H9 (cell line): ENCODE measurements at regions not wholly inside any gene's neighbourhood (a gene's known extent, or its start where the extent isn't known, plus 50 kb on each side); places are given as distances from the start of the nearest gene placed in this dataset.

ENCODE experiments used
- DNase-seq: peaks from one replicate; pipeline ENCODE4 v3.0.0-alpha.2; 2017
- H2AFZ ChIP-seq: one replicate; pipeline ENCODE4 v1.6.1; 2013; ENCODE audit warnings: mild to moderate bottlenecking, low read length, control low read depth, moderate library complexity
- H2AK5ac ChIP-seq: 2 replicates; pipeline ENCODE4 v1.6.1; 2013; ENCODE audit warnings: low read length, control low read depth, mixed read lengths; ENCODE audit not compliant: insufficient read length
- H2BK120ac ChIP-seq: one replicate; pipeline ENCODE4 v1.6.1; 2013; ENCODE audit warnings: low read depth, mild to moderate bottlenecking, low read length, control low read depth, inconsistent platforms; ENCODE audit not compliant: poor library complexity, severe bottlenecking
- H2BK12ac ChIP-seq: 2 replicates; pipeline ENCODE4 v1.6.1; 2013; ENCODE audit warnings: low read length, control low read depth, mixed read lengths, low read depth; ENCODE audit not compliant: insufficient read length
- H2BK15ac ChIP-seq: 2 replicates; pipeline ENCODE4 v1.6.1; 2013; ENCODE audit warnings: low read depth, low read length, control low read depth
- H2BK20ac ChIP-seq: one replicate; pipeline ENCODE4 v1.6.1; 2013; ENCODE audit warnings: low read depth, mild to moderate bottlenecking, low read length, control low read depth, inconsistent platforms; ENCODE audit not compliant: poor library complexity, severe bottlenecking
- H2BK5ac ChIP-seq: 2 replicates; pipeline ENCODE4 v1.6.1; 2013; ENCODE audit warnings: low read length, control low read depth, mixed read lengths; ENCODE audit not compliant: insufficient read length
- H3K14ac ChIP-seq: 2 replicates; pipeline ENCODE4 v1.6.1; 2013; ENCODE audit warnings: low read length, control low read depth; ENCODE audit not compliant: insufficient read depth
- H3K18ac ChIP-seq: 2 replicates; pipeline ENCODE4 v1.6.1; 2013; ENCODE audit warnings: low read depth, mild to moderate bottlenecking, mixed read lengths, low read length, control low read depth; ENCODE audit not compliant: insufficient read length
- H3K23ac ChIP-seq: 2 replicates; pipeline ENCODE4 v1.6.1; 2013; ENCODE audit warnings: low read length, control low read depth, mixed read lengths, low read depth; ENCODE audit not compliant: insufficient read length
- H3K23me2 ChIP-seq: 2 replicates; pipeline ENCODE4 v1.6.1; 2013; ENCODE audit warnings: low read depth, mild to moderate bottlenecking, mixed read lengths, low read length, control low read depth; ENCODE audit not compliant: insufficient read length, poor library complexity, severe bottlenecking
- H3K27ac ChIP-seq: 2 replicates; pipeline ENCODE4 v1.5.1; 2013; ENCODE audit warnings: low read length, control low read depth, mixed read lengths, low read depth; ENCODE audit not compliant: insufficient read length
- H3K27me3 ChIP-seq: 2 replicates; pipeline ENCODE4 v1.6.1; 2013; ENCODE audit warnings: low read length, control low read depth, inconsistent platforms; ENCODE audit not compliant: insufficient read depth
- H3K4ac ChIP-seq: 2 replicates; pipeline ENCODE4 v1.6.1; 2013; ENCODE audit warnings: low read depth, mild to moderate bottlenecking, control low read depth, inconsistent platforms, low read length, moderate library complexity
- H3K4me1 ChIP-seq: 2 replicates; pipeline ENCODE4 v1.6.1; 2013; ENCODE audit warnings: low read length, control low read depth, inconsistent platforms; ENCODE audit not compliant: insufficient read depth
- H3K4me2 ChIP-seq: 2 replicates; pipeline ENCODE4 v1.6.1; 2013; ENCODE audit warnings: low read length, control low read depth, mixed read lengths; ENCODE audit not compliant: insufficient read length, insufficient read depth
- H3K56ac ChIP-seq: 2 replicates; pipeline ENCODE4 v1.6.1; 2013; ENCODE audit warnings: low read depth, mild to moderate bottlenecking, mixed read lengths, low read length, control low read depth; ENCODE audit not compliant: insufficient read length
- H3K79me1 ChIP-seq: 2 replicates; pipeline ENCODE4 v1.6.1; 2013; ENCODE audit warnings: low read depth, mild to moderate bottlenecking, moderate library complexity, low read length, control low read depth, inconsistent platforms; ENCODE audit not compliant: insufficient read depth, poor library complexity, severe bottlenecking
- H3K79me2 ChIP-seq: 2 replicates; pipeline ENCODE4 v1.6.1; 2013; ENCODE audit warnings: low read length, control low read depth, inconsistent platforms; ENCODE audit not compliant: insufficient read depth
- H3K9ac ChIP-seq: 2 replicates; pipeline ENCODE4 v1.6.1; 2013; ENCODE audit warnings: low read length, control low read depth, mixed read lengths; ENCODE audit not compliant: insufficient read length; ENCODE audit errors: extremely low read depth
- H3K9me3 ChIP-seq: one replicate; pipeline ENCODE4 v1.6.1; 2013; ENCODE audit warnings: low read depth, low read length, inconsistent platforms; ENCODE audit not compliant: control insufficient read depth
- H3T11ph ChIP-seq: one replicate; pipeline ENCODE4 v1.6.1; 2013; ENCODE audit warnings: mild to moderate bottlenecking, low read length, control low read depth, inconsistent platforms
- H4K20me1 ChIP-seq: one replicate; pipeline ENCODE4 v1.6.1; 2013; ENCODE audit not compliant: control insufficient read depth, insufficient read length, insufficient read depth
- H4K5ac ChIP-seq: 2 replicates; pipeline ENCODE4 v1.6.1; 2013; ENCODE audit warnings: low read depth, mild to moderate bottlenecking, mixed read lengths, low read length, control low read depth; ENCODE audit not compliant: insufficient read length
- H4K8ac ChIP-seq: replicated peaks from 2 replicates; pipeline ENCODE4 v1.6.1; 2013; ENCODE audit warnings: low read length, control low read depth, mixed read lengths, low read depth; ENCODE audit not compliant: insufficient read length
- H4K91ac ChIP-seq: 2 replicates; pipeline ENCODE4 v1.6.1; 2013; ENCODE audit warnings: low read depth, mild to moderate bottlenecking, moderate library complexity, mixed read lengths, low read length, control low read depth; ENCODE audit not compliant: insufficient read length
- H3K27ac Mint-ChIP-seq, 3 experiments: 2 replicates in 2 of 3; 3 replicates in 1 of 3; pipeline ENCODE4 v1.8.0; 2020 to 2021; ENCODE audit warnings: mixed read lengths in 3 of 3, mild to moderate bottlenecking in 1 of 3, moderate library complexity in 1 of 3
- H3K27me3 Mint-ChIP-seq: 2 replicates; pipeline ENCODE4 v1.8.0; 2021; ENCODE audit warnings: low read depth, mild to moderate bottlenecking, moderate library complexity, mixed read lengths
- H3K36me3 Mint-ChIP-seq, 3 experiments: 2 replicates in 2 of 3; 3 replicates in 1 of 3; pipeline ENCODE4 v1.8.0; 2020 to 2021; ENCODE audit warnings: low read depth in 3 of 3, mixed read lengths in 3 of 3; ENCODE audit not compliant: insufficient read depth in 1 of 3
- H3K4me1 Mint-ChIP-seq, 2 experiments: 2 replicates each; pipeline ENCODE4 v1.8.0; 2020; ENCODE audit warnings: mixed read lengths in 2 of 2
- H3K4me3 Mint-ChIP-seq, 2 experiments: 2 replicates in 1 of 2; 3 replicates in 1 of 2; pipeline ENCODE4 v1.8.0; 2020 to 2021; ENCODE audit warnings: mild to moderate bottlenecking in 2 of 2, mixed read lengths in 2 of 2, moderate library complexity in 1 of 2
- H3K9me3 Mint-ChIP-seq, 2 experiments: 2 replicates in 1 of 2; 3 replicates in 1 of 2; pipeline ENCODE4 v1.8.0; 2020; ENCODE audit warnings: mild to moderate bottlenecking in 2 of 2, mixed read lengths in 2 of 2, moderate library complexity in 1 of 2
- CTCF ChIP-seq: fragments of 200-600 bp; sonication (generic); conservative IDR thresholded peaks from 3 replicates; pipeline ENCODE4 v1.8.0; 2021; ENCODE audit warnings: antibody characterized with exemption, mild to moderate bottlenecking
- WGBS: extraction: QIAGEN DNeasy Blood & Tissue Kit; methylation state at CpG from one replicate; pipeline ENCODE4 v1.1.7; 2013; ENCODE audit warnings: missing lambda C conversion rate, low lambda C conversion rate, mixed read lengths; ENCODE audit not compliant: insufficient read length; ENCODE audit errors: extremely low coverage; 5-methylcytosine and 5-hydroxymethylcytosine counted together

GRCh38 chr9:96073531-96074480 lies 198.3 kb downstream of the ERCC6L2 start:
- Histone ChIP-seq H4K5ac (no peak overlapping the region), H3K79me1 (no peaks in the 10 kb centered on the region), H2BK120ac (no peak overlapping the region), H3T11ph (no peak overlapping the region), H3K27me3 (no peaks in the 10 kb centered on the region), H4K8ac (no peak overlapping the region), H2BK20ac (no peak overlapping the region), H2AK5ac (no peak overlapping the region), H3K18ac (no peak overlapping the region), H3K9ac (no peak overlapping the region), H4K20me1 (peaks cover 2% of the 10 kb centered on the region), H2AFZ (no peak overlapping the region), H2BK15ac (no peak overlapping the region), H3K23ac (no peak overlapping the region), H3K4me1 (no peaks in the 10 kb centered on the region), H3K27ac (no peak overlapping the region), H3K23me2 (no peaks in the 10 kb centered on the region), H3K4me2 (no peak overlapping the region), H4K91ac (no peak overlapping the region), H2BK5ac (no peak overlapping the region), H3K4ac (no peak overlapping the region), H3K79me2 (no peaks in the 10 kb centered on the region), H3K9me3 (no peaks in the 10 kb centered on the region), H3K14ac (no peak overlapping the region), H2BK12ac (no peak overlapping the region), H3K56ac (no peak overlapping the region)
- TF ChIP-seq CTCF: no peak
- Mint-ChIP-seq H3K4me3 (no peak overlapping the region), H3K4me1 (peaks cover 8 to 15% of the 10 kb centered on the region in 2 experiments; a peak in 3 of 4 replicates), H3K9me3 (no peaks in the 10 kb centered on the region), H3K36me3 (no peaks in the 10 kb centered on the region), H3K27ac (no peak overlapping the region), H3K27me3 (no peaks in the 10 kb centered on the region; the same call in 1 of the 2 replicates)
- WGBS: no CpG with 5 or more reads among the region's 11 CpGs
- no peak for DNase-seq
